ENCODE measurements at regions not wholly inside any gene's neighbourhood (a gene's known extent, or its start where the extent isn't known, plus 50 kb on each side); places are given as distances from the start of the nearest gene placed in this dataset.

- Histone ChIP-seq H4K8ac (ENCODE audit: low read depth in 2 of 2, low read length in 2 of 2) (no peak overlapping the region), H3K4ac (ENCODE audit: low read depth, low read length) (no peak overlapping the region), H3K23ac (ENCODE audit: low read depth, low read length) (no peak overlapping the region), H4K20me1 (ENCODE audit: insufficient read depth, low read length) (no peaks in the 10 kb centered on the region), H2AFZ (replicated peaks; ENCODE audit: low read length, poor library complexity) (no peak overlapping the region), H4K91ac (ENCODE audit: insufficient read depth, low read depth, low read length) (no peak overlapping the region), H3K18ac (ENCODE audit: low read depth, low read length) (no peak overlapping the region), H4K5ac (ENCODE audit: low read depth, low read length) (no peak overlapping the region), H2AK5ac (ENCODE audit: low read depth, low read length) (no peak overlapping the region), H2BK5ac (ENCODE audit: low read depth, low read length, poor library complexity, severe bottlenecking) (no peak overlapping the region), H3K4me1 (ENCODE audit: control insufficient read depth, insufficient read depth, low read length) (no peaks in the 10 kb centered on the region), H2BK20ac (ENCODE audit: low read depth, low read length) (no peak overlapping the region), H2BK120ac (ENCODE audit: low read depth, low read length) (no peak overlapping the region), H3K14ac (replicated peaks; ENCODE audit: low read depth, low read length) (no peak overlapping the region), H3K9me3 (ENCODE audit: control insufficient read depth, insufficient read depth, low read length) (no peaks in the 10 kb centered on the region), H3K36me3 (ENCODE audit: control insufficient read depth, insufficient read depth, low read length) (no peaks in the 10 kb centered on the region), H3K9ac (ENCODE audit: low read depth, low read length) (no peak overlapping the region), H2AK9ac (replicated peaks; ENCODE audit: low read depth, low read length, poor library complexity) (no peak overlapping the region), H3K9me1 (ENCODE audit: insufficient read depth, low read length) (no peaks in the 10 kb centered on the region), H3K4me2 (ENCODE audit: low read depth, low read length) (no peak overlapping the region), H3K79me1 (ENCODE audit: low read depth in 1 of 2, low read length in 2 of 2) (no peaks in the 10 kb centered on the region), H2BK15ac (ENCODE audit: low read depth, low read length) (no peak overlapping the region), H3K4me3 (ENCODE audit: insufficient read depth, low read depth, low read length) (no peak overlapping the region), H3K27ac (ENCODE audit: insufficient read depth, low read length) (no peak overlapping the region), H3K56ac (ENCODE audit: extremely low read depth, insufficient read depth, low read length) (no peak overlapping the region), H3K27me3 (ENCODE audit: control insufficient read depth, insufficient read depth, low read length) (no peaks in the 10 kb centered on the region; the same call in 1 of the 2 replicates)
- ChIA-PET CTCF (no interaction called here), POLR2A (ENCODE audit: unreplicated experiment) (no interaction called here)
- no CpG with 5 or more reads among the region's 1 CpG for WGBS, 2 experiments (ENCODE audit: extremely low coverage in 2 of 2, insufficient read length in 1 of 2)
- no TSS peak for BruUV-seq (replicated peaks)
- in situ Hi-C loops (cut with MboI; ENCODE audit: low sequenced_read_pairs): no loop called here
- TF ChIP-seq ELK1 (IDR thresholded peaks at IDR 0.05; ENCODE audit: borderline replicate concordance, low read depth, low read length) (no peak), SMC3 (IDR thresholded peaks at IDR 0.05; ENCODE audit: low read depth, low read length) (no peak), MXI1 (IDR thresholded peaks at IDR 0.05; ENCODE audit: borderline replicate concordance, low read depth, low read length) (no peak), FOS (IDR thresholded peaks at IDR 0.05; ENCODE audit: low read depth, low read length) (no peak), BHLHE40 (IDR thresholded peaks at IDR 0.05; ENCODE audit: low read depth, low read length) (no peak), MAZ (IDR thresholded peaks at IDR 0.05; ENCODE audit: borderline replicate concordance, low read depth, low read length) (no peak), RFX5 (IDR thresholded peaks at IDR 0.05; ENCODE audit: low read depth, low read length) (no peak), CEBPB (IDR thresholded peaks at IDR 0.05; ENCODE audit: low read depth, low read length) (no peak), NFE2L2 (IDR thresholded peaks at IDR 0.05; ENCODE audit: low read depth, low read length) (no peak)
- TF ChIP-seq, protein P1, sequence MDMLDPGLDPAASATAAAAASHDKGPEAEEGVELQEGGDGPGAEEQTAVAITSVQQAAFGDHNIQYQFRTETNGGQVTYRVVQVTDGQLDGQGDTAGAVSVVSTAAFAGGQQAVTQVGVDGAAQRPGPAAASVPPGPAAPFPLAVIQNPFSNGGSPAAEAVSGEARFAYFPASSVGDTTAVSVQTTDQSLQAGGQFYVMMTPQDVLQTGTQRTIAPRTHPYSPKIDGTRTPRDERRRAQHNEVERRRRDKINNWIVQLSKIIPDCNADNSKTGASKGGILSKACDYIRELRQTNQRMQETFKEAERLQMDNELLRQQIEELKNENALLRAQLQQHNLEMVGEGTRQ (IDR thresholded peaks at IDR 0.05; ENCODE audit: low read depth, low read length): no peak
- dilution Hi-C loops (cut with HindIII; ENCODE audit: low sequenced_read_pairs, unreplicated experiment): no loop called here
- intact Hi-C loops (cut with micrococcal nuclease): no loop called here
- DNase-seq (no peak), ATAC-seq (ENCODE audit: low read depth) (no peak)
Observed at GRCh38 chr2:23241121-23241520, 143.9 kb upstream of the KLHL29 start.

Measured in IMR-90 (cell line).